SK-N-SH (cell line): ENCODE measurements at regions not wholly inside any gene's neighbourhood (a gene's known extent, or its start where the extent isn't known, plus 50 kb on each side); places are given as distances from the start of the nearest gene placed in this dataset.

Experiments
- CTCF ChIA-PET: fragments of 300-600, 350-600 bp; formaldehyde crosslinking; extraction: SDS; loops from one replicate; lab custom pipeline; 2021; lab: Yijun Ruan, JAX
- POLR2A ChIA-PET: fragments of 350-600 bp; sonication (Branson Sonifier 250); formaldehyde crosslinking; extraction: SDS; loops from one replicate; lab custom pipeline; 2020; ENCODE audit warnings: antibody characterized with exemption, inconsistent platforms; lab: Yijun Ruan, JAX
- DNase-seq: peaks from one replicate; pipeline ENCODE4 v3.0.0; 2012
- H2AFZ ChIP-seq: fragments of 200-600 bp; sonication (generic); 2 replicates; pipeline ENCODE4 v1.8.1; 2016; ENCODE audit warnings: antibody characterized with exemption, mild to moderate bottlenecking, low read depth
- H3F3A ChIP-seq: fragments of 200-600 bp; sonication (generic); replicated peaks from 2 replicates; pipeline ENCODE3; 2016; ENCODE audit warnings: antibody characterized with exemption, mild to moderate bottlenecking; ENCODE audit not compliant: insufficient read depth
- H3K27ac ChIP-seq, 2 experiments: fragments of 200-500 bp in 1 of 2; fragments of 200-600 bp in 1 of 2; sonication (Bioruptor generic) in 1 of 2; sonication (generic), shearing (Covaris generic) in 1 of 2; 2 replicates each; pipeline versions ENCODE4 v1.5.1 to v1.6.1; 2014 to 2016; ENCODE audit warnings: low read depth in 2 of 2, inconsistent platforms in 1 of 2, low read length in 1 of 2, mild to moderate bottlenecking in 1 of 2, mixed read lengths in 1 of 2
- H3K27me3 ChIP-seq: fragments of 200-600 bp; sonication (generic), shearing (Covaris generic); 2 replicates; pipeline ENCODE4 v1.6.1; 2016; ENCODE audit warnings: mixed run types; ENCODE audit not compliant: insufficient read depth
- H3K36me3 ChIP-seq, 2 experiments: fragments of 200-500 bp in 1 of 2; fragments of 200-600 bp in 1 of 2; sonication (Bioruptor generic) in 1 of 2; sonication (generic) in 1 of 2; replicated peaks in 1 of 2; 2 replicates each; pipeline versions ENCODE3 to v1.5.1; 2014 to 2016; ENCODE audit warnings: low read length in 1 of 2, mild to moderate bottlenecking in 1 of 2; ENCODE audit not compliant: insufficient read depth in 2 of 2, control insufficient read depth in 1 of 2
- H3K4me1 ChIP-seq, 2 experiments: fragments of 200-500 bp in 1 of 2; fragments of 200-600 bp in 1 of 2; sonication (Bioruptor generic) in 1 of 2; sonication (generic), shearing (Covaris generic) in 1 of 2; 2 replicates each; pipeline versions ENCODE4 v1.5.1 to v1.6.1; 2014 to 2016; ENCODE audit warnings: low read depth in 1 of 2, low read length in 1 of 2, mixed run types in 1 of 2; ENCODE audit not compliant: insufficient read depth in 2 of 2, control insufficient read depth in 1 of 2
- H3K4me2 ChIP-seq: fragments of 200-600 bp; sonication (generic), shearing (Covaris generic); 2 replicates; pipeline ENCODE4 v1.6.1; 2017; ENCODE audit warnings: mixed run types
- H3K4me3 ChIP-seq, 2 experiments: fragments of 200-500 bp in 1 of 2; fragments of 200-600 bp in 1 of 2; sonication (Bioruptor generic) in 1 of 2; sonication (generic), shearing (Covaris generic) in 1 of 2; 2 replicates each; pipeline versions ENCODE4 v1.5.1 to v1.8.1; 2014 to 2016; ENCODE audit warnings: low read depth in 2 of 2, inconsistent platforms in 1 of 2, low read length in 1 of 2, mild to moderate bottlenecking in 1 of 2, mixed read lengths in 1 of 2, moderate library complexity in 1 of 2
- H3K79me2 ChIP-seq: fragments of 200-600 bp; sonication (generic); 2 replicates; pipeline ENCODE4 v1.8.1; 2017; ENCODE audit warnings: mild to moderate bottlenecking; ENCODE audit not compliant: insufficient read depth
- H3K9ac ChIP-seq: fragments of 200-600 bp; sonication (generic); 2 replicates; pipeline ENCODE4 v1.6.1; 2017; ENCODE audit warnings: mixed run types
- H3K9me2 ChIP-seq: fragments of 200-600 bp; sonication (generic); 2 replicates; pipeline ENCODE4 v1.6.1; 2017; ENCODE audit warnings: mixed run types
- H3K9me3 ChIP-seq: fragments of 200-600 bp; sonication (generic); 2 replicates; pipeline ENCODE4 v1.6.1; 2017; ENCODE audit warnings: mixed run types, mild to moderate bottlenecking, moderate library complexity
- H4K20me1 ChIP-seq: fragments of 200-600 bp; sonication (generic); 2 replicates; pipeline ENCODE4 v1.6.1; 2017; ENCODE audit warnings: mild to moderate bottlenecking, mixed run types; ENCODE audit not compliant: insufficient read depth
- ELF1 ChIP-seq: IDR thresholded peaks from 2 replicates; pipeline ENCODE4 v1.4.0; 2012
- EP300 ChIP-seq, 2 experiments: IDR thresholded peaks; 2 replicates each; pipeline versions ENCODE4 v1.4.0 to v1.6.1; 2012; ENCODE audit warnings: borderline replicate concordance in 1 of 2, low read depth in 1 of 2, low read length in 1 of 2
- EZH2phosphoT487 ChIP-seq: fragments of 200-600 bp; sonication (generic); IDR thresholded peaks from 2 replicates; pipeline ENCODE4 v1.6.1; 2017; ENCODE audit warnings: low read depth, mixed run types, mild to moderate bottlenecking, antibody characterized with exemption, moderate library complexity, borderline replicate concordance
- FOSL2 ChIP-seq: IDR thresholded peaks from 2 replicates; pipeline ENCODE4 v1.4.0; 2012; ENCODE audit warnings: low read depth, mild to moderate bottlenecking, moderate library complexity, borderline replicate concordance
- GABPA ChIP-seq: IDR thresholded peaks from 2 replicates; pipeline ENCODE4 v1.4.0; 2012; ENCODE audit warnings: low read depth, mild to moderate bottlenecking
- GATA2 ChIP-seq: sonication (generic); formaldehyde crosslinking; IDR thresholded peaks from 2 replicates; pipeline ENCODE4 v1.5.0; 2020; ENCODE audit warnings: mild to moderate bottlenecking, missing genetic modification reagents
- JUND ChIP-seq: IDR thresholded peaks from 2 replicates; pipeline ENCODE4 v1.4.0; 2012
- MEF2A ChIP-seq: IDR thresholded peaks from 2 replicates; pipeline ENCODE4 v1.4.0; 2012; ENCODE audit warnings: low read depth, borderline replicate concordance
- MXI1 ChIP-seq: IDR thresholded peaks from 2 replicates; pipeline ENCODE4 v1.6.1; 2012; ENCODE audit warnings: mild to moderate bottlenecking, low read depth, low read length, improper control_type of control experiment
- NRF1 ChIP-seq: IDR thresholded peaks from 2 replicates; pipeline ENCODE4 v1.6.1; 2012; ENCODE audit warnings: low read depth, mild to moderate bottlenecking, low read length
- PBX3 ChIP-seq: IDR thresholded peaks from 2 replicates; pipeline ENCODE4; 2012
- RAD21 ChIP-seq: IDR thresholded peaks from 2 replicates; pipeline ENCODE4 v1.6.1; 2012; ENCODE audit warnings: mild to moderate bottlenecking, low read length
- RCOR1 ChIP-seq: fragments of 150-350 bp; IDR thresholded peaks from 2 replicates; pipeline ENCODE4 v1.6.1; 2017; ENCODE audit warnings: antibody characterized with exemption, low read length
- SMC3 ChIP-seq: IDR thresholded peaks from 2 replicates; pipeline ENCODE4 v1.6.1; 2012; ENCODE audit warnings: low read depth, low read length, improper control_type of control experiment
- TCF12 ChIP-seq: IDR thresholded peaks from 2 replicates; pipeline ENCODE4 v1.4.0; 2012
- USF1 ChIP-seq: IDR thresholded peaks from 2 replicates; pipeline ENCODE4 v1.4.0; 2012; ENCODE audit warnings: low read depth, borderline replicate concordance
- YY1 ChIP-seq: IDR thresholded peaks from 2 replicates; pipeline ENCODE4 v1.4.0; 2012; ENCODE audit warnings: low read depth, mild to moderate bottlenecking
- WGBS: methylation state at CpG from one replicate; pipeline ENCODE4 v1.1.6; 2017; ENCODE audit warnings: low lambda C conversion rate; 5-methylcytosine and 5-hydroxymethylcytosine counted together
- TF ChIP-seq, protein P1 (sequence below): IDR thresholded peaks from 2 replicates; pipeline ENCODE4 v1.4.0; 2012; ENCODE audit warnings: low read depth, borderline replicate concordance
- TF ChIP-seq, protein P2 (sequence below): IDR thresholded peaks from 2 replicates; pipeline ENCODE4 v1.4.0; 2012; ENCODE audit warnings: low read depth

- Histone ChIP-seq H4K20me1 (no peaks in the 10 kb centered on the region), H3K79me2 (no peaks in the 10 kb centered on the region), H3F3A (no peaks in the 10 kb centered on the region), H3K36me3 (no peaks in the 10 kb centered on the region), H3K9me3 (0 out of 2 replicates have a peak, but pooled peaks cover 2% of the 10 kb centered on the region), H3K9me2 (no peaks in the 10 kb centered on the region), H3K4me2 (no peak overlapping the region), H3K27ac (no peak overlapping the region), H3K4me1 (no peaks in the 10 kb centered on the region), H3K9ac (no peak overlapping the region), H3K27me3 (no peaks in the 10 kb centered on the region), H2AFZ (no peak overlapping the region), H3K4me3 (no peak overlapping the region)
- ChIA-PET CTCF (interaction anchor here (0.7 kb wide), 1 partner anchor 32 kb away, joined by 3 read pairs; no protein-coding TSS in a partner anchor), POLR2A (no interaction called here)
- TF ChIP-seq NRF1, result no peak
- no peak for TF ChIP-seq YY1
- no peak for TF ChIP-seq RCOR1
- TF ChIP-seq SMC3, result no peak
- TF ChIP-seq JUND, result no peak
- no peak for TF ChIP-seq MXI1
- no peak for TF ChIP-seq FOSL2
- DNase-seq, result no peak
- 16% methylated on average over 3 of the region's 3 CpGs for WGBS
These were observed 828.2 kb upstream of the NCAM2 start for GRCh38 chr21:20169812-20170576.

- no peak for DNase-seq
- 5% methylated on average over 3 of the region's 3 CpGs for WGBS
- H2AFZ ChIP-seq, result no peak overlapping the region
- POLR2A ChIA-PET, result no interaction called here
- no peaks in the 10 kb centered on the region for H4K20me1 ChIP-seq
- CTCF ChIA-PET, result no interaction called here
- no peaks in the 10 kb centered on the region for H3K9me2 ChIP-seq
- H3K9me3 ChIP-seq, result no peaks in the 10 kb centered on the region
- H3K27me3 ChIP-seq, result no peaks in the 10 kb centered on the region
- H3K27ac ChIP-seq, result no peak overlapping the region
- H3K4me2 ChIP-seq, result no peak overlapping the region
- H3F3A ChIP-seq, result no peaks in the 10 kb centered on the region
- no peaks in the 10 kb centered on the region for H3K4me1 ChIP-seq
- TF ChIP-seq USF1 (no peak), GABPA (no peak), MEF2A (no peak), GATA2 (CRISPR knock-in tag) (no peak), YY1 (no peak), EZH2phosphoT487 (no peak), TCF12 (no peak), ELF1 (no peak), RAD21 (no peak), NRF1 (no peak), PBX3 (no peak), EP300 (IDR thresholded peaks at IDR 0.05; ENCODE audit: borderline replicate concordance in 1 of 2, low read depth in 1 of 2, low read length in 1 of 2) (no peak)
- TF ChIP-seq, protein P1, sequence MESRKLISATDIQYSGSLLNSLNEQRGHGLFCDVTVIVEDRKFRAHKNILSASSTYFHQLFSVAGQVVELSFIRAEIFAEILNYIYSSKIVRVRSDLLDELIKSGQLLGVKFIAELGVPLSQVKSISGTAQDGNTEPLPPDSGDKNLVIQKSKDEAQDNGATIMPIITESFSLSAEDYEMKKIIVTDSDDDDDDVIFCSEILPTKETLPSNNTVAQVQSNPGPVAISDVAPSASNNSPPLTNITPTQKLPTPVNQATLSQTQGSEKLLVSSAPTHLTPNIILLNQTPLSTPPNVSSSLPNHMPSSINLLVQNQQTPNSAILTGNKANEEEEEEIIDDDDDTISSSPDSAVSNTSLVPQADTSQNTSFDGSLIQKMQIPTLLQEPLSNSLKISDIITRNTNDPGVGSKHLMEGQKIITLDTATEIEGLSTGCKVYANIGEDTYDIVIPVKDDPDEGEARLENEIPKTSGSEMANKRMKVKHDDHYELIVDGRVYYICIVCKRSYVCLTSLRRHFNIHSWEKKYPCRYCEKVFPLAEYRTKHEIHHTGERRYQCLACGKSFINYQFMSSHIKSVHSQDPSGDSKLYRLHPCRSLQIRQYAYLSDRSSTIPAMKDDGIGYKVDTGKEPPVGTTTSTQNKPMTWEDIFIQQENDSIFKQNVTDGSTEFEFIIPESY, result no peak
- TF ChIP-seq, protein P2, sequence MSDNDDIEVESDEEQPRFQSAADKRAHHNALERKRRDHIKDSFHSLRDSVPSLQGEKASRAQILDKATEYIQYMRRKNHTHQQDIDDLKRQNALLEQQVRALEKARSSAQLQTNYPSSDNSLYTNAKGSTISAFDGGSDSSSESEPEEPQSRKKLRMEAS, result no peak
- TF ChIP-seq, all 33 proteins: peak for 0
- Histone ChIP-seq H3K36me3 (no peaks in the 10 kb centered on the region), H3K4me3 (no peak overlapping the region), H3K9ac (no peak overlapping the region), H3K79me2 (no peaks in the 10 kb centered on the region)
These were observed 812.0 kb upstream of the NCAM2 start for GRCh38 chr21:20186186-20186585.
